ENCODE measurements at regions not wholly inside any gene's neighbourhood (a gene's known extent, or its start where the extent isn't known, plus 50 kb on each side); places are given as distances from the start of the nearest gene placed in this dataset.

DNA sequence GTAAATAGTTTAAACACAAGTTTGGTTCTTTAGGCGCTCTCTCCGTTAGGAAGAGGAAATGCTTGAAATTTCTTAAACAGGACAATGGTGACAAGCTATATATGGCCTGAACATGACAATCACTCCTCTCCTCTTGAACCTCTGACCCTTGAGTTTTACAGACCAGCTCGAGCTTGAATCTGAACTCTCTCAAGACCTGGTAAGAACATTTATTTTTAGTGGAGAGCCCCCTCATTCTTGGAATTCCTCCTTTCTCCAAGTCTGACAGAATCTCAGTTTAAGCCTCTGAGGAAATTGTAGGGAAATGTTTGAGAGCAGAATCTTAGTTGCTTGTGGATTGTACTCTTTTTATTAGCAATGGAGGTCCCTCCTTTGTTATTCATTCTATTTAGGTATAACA lies 1293.6 kb upstream of the ZEB2 start (continued):
- TF ChIP-seq, protein P1, sequence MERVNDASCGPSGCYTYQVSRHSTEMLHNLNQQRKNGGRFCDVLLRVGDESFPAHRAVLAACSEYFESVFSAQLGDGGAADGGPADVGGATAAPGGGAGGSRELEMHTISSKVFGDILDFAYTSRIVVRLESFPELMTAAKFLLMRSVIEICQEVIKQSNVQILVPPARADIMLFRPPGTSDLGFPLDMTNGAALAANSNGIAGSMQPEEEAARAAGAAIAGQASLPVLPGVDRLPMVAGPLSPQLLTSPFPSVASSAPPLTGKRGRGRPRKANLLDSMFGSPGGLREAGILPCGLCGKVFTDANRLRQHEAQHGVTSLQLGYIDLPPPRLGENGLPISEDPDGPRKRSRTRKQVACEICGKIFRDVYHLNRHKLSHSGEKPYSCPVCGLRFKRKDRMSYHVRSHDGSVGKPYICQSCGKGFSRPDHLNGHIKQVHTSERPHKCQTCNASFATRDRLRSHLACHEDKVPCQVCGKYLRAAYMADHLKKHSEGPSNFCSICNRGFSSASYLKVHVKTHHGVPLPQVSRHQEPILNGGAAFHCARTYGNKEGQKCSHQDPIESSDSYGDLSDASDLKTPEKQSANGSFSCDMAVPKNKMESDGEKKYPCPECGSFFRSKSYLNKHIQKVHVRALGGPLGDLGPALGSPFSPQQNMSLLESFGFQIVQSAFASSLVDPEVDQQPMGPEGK (CRISPR knock-in tag; IDR thresholded peaks at IDR 0.05; ENCODE audit: borderline replicate concordance), result no peak
- TF ChIP-seq ZFP3 (CRISPR knock-in tag; IDR thresholded peaks at IDR 0.05) (no peak), SNAI2 (CRISPR knock-in tag; IDR thresholded peaks at IDR 0.05) (no peak), ISL1 (CRISPR knock-in tag; IDR thresholded peaks at IDR 0.05) (no peak)

DNA sequence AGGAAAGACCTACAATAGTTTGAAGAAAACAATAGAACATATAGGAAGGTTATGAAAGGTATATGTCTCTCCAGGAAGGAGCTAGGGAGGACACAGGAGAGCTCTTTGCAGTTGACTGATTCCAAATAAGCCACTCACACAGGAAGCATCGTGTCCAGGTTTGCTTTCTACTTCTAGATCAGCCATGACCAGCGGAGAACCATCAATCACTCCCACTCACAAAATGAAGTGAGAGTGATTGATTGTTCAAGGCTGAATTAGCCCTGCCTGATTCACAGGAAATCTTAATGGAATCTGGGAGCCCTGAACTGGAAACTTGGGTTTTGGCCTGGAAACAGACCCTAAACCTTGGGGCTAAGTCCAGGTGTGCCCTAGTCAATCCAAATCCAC lies 1292.2 kb upstream of the ZEB2 start:
- TF ChIP-seq ZFP3 (CRISPR knock-in tag; IDR thresholded peaks at IDR 0.05), result no peak
- TF ChIP-seq, protein P2, sequence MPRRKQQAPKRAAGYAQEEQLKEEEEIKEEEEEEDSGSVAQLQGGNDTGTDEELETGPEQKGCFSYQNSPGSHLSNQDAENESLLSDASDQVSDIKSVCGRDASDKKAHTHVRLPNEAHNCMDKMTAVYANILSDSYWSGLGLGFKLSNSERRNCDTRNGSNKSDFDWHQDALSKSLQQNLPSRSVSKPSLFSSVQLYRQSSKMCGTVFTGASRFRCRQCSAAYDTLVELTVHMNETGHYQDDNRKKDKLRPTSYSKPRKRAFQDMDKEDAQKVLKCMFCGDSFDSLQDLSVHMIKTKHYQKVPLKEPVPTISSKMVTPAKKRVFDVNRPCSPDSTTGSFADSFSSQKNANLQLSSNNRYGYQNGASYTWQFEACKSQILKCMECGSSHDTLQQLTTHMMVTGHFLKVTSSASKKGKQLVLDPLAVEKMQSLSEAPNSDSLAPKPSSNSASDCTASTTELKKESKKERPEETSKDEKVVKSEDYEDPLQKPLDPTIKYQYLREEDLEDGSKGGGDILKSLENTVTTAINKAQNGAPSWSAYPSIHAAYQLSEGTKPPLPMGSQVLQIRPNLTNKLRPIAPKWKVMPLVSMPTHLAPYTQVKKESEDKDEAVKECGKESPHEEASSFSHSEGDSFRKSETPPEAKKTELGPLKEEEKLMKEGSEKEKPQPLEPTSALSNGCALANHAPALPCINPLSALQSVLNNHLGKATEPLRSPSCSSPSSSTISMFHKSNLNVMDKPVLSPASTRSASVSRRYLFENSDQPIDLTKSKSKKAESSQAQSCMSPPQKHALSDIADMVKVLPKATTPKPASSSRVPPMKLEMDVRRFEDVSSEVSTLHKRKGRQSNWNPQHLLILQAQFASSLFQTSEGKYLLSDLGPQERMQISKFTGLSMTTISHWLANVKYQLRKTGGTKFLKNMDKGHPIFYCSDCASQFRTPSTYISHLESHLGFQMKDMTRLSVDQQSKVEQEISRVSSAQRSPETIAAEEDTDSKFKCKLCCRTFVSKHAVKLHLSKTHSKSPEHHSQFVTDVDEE (CRISPR knock-in tag; IDR thresholded peaks at IDR 0.05), result no peak
- TF ChIP-seq TCF4 (CRISPR knock-in tag; IDR thresholded peaks at IDR 0.05; ENCODE audit: borderline replicate concordance), result no peak
- no peak for TF ChIP-seq ISL1 (CRISPR knock-in tag; IDR thresholded peaks at IDR 0.05)
- TF ChIP-seq RARB (CRISPR knock-in tag; IDR thresholded peaks at IDR 0.05), result no peak
- TF ChIP-seq ESRRG (CRISPR knock-in tag; IDR thresholded peaks at IDR 0.05), result no peak
- TF ChIP-seq PPARA (CRISPR knock-in tag; IDR thresholded peaks at IDR 0.05; ENCODE audit: borderline replicate concordance), result no peak
- no peak for TF ChIP-seq ZNF70 (CRISPR knock-in tag; IDR thresholded peaks at IDR 0.05)
- TF ChIP-seq, protein P1 (CRISPR knock-in tag; IDR thresholded peaks at IDR 0.05; ENCODE audit: borderline replicate concordance), result no peak
- TF ChIP-seq CSDC2 (CRISPR knock-in tag; IDR thresholded peaks at IDR 0.05), result no peak
- TF ChIP-seq TOX (CRISPR knock-in tag; IDR thresholded peaks at IDR 0.05; ENCODE audit: borderline replicate concordance), result no peak
- no peak for TF ChIP-seq BACH2 (CRISPR knock-in tag; IDR thresholded peaks at IDR 0.05; ENCODE audit: borderline replicate concordance)
- TF ChIP-seq ZC3H10 (CRISPR knock-in tag; IDR thresholded peaks at IDR 0.05), result no peak
- TF ChIP-seq ZNF565 (CRISPR knock-in tag; conservative IDR thresholded peaks at IDR 0.05; ENCODE audit: low read depth), result no peak
- TF ChIP-seq ZFP30 (CRISPR knock-in tag; IDR thresholded peaks at IDR 0.05), result no peak
- TF ChIP-seq ZNF8 (CRISPR knock-in tag; IDR thresholded peaks at IDR 0.05), result no peak
- no peak for TF ChIP-seq OSR1 (CRISPR knock-in tag; IDR thresholded peaks at IDR 0.05)
- TF ChIP-seq GLIS3 (CRISPR knock-in tag; IDR thresholded peaks at IDR 0.05), result no peak
- TF ChIP-seq, protein P3, sequence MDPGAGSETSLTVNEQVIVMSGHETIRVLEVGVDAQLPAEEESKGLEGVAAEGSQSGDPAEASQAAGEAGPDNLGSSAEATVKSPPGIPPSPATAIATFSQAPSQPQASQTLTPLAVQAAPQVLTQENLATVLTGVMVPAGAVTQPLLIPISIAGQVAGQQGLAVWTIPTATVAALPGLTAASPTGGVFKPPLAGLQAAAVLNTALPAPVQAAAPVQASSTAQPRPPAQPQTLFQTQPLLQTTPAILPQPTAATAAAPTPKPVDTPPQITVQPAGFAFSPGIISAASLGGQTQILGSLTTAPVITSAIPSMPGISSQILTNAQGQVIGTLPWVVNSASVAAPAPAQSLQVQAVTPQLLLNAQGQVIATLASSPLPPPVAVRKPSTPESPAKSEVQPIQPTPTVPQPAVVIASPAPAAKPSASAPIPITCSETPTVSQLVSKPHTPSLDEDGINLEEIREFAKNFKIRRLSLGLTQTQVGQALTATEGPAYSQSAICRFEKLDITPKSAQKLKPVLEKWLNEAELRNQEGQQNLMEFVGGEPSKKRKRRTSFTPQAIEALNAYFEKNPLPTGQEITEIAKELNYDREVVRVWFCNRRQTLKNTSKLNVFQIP (CRISPR knock-in tag; IDR thresholded peaks at IDR 0.05; ENCODE audit: borderline replicate concordance, low read depth), result no peak
- TF ChIP-seq, protein P4, sequence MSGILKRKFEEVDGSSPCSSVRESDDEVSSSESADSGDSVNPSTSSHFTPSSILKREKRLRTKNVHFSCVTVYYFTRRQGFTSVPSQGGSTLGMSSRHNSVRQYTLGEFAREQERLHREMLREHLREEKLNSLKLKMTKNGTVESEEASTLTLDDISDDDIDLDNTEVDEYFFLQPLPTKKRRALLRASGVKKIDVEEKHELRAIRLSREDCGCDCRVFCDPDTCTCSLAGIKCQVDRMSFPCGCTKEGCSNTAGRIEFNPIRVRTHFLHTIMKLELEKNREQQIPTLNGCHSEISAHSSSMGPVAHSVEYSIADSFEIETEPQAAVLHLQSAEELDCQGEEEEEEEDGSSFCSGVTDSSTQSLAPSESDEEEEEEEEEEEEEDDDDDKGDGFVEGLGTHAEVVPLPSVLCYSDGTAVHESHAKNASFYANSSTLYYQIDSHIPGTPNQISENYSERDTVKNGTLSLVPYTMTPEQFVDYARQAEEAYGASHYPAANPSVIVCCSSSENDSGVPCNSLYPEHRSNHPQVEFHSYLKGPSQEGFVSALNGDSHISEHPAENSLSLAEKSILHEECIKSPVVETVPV (CRISPR knock-in tag; IDR thresholded peaks at IDR 0.05), result no peak
- ATAC-seq, result no peak
